A549 (cell line): ENCODE measurements at regions not wholly inside any gene's neighbourhood (a gene's known extent, or its start where the extent isn't known, plus 50 kb on each side); places are given as distances from the start of the nearest gene placed in this dataset.

Experiments used
- ATAC-seq, 2 experiments: fragments of 200-7000 bp in 1 of 2; fragments of >200 bp in 1 of 2; cut with Nextera tagmentation in 1 of 2; cut with Tn5 transposase in 1 of 2; 3 replicates each; pipeline versions ENCODE4 v1.8.0 to v1.9.1; 2018 to 2020; ENCODE audit warnings: mild to moderate bottlenecking in 1 of 2, moderate library complexity in 1 of 2
- CTCF ChIA-PET: fragments of 300-600 bp; sonication (Branson Sonifier 250); formaldehyde crosslinking; extraction: SDS; loops from one replicate; lab custom pipeline; 2021; ENCODE audit warnings: antibody characterized with exemption, inconsistent platforms; lab: Yijun Ruan, JAX
- POLR2A ChIA-PET: fragments of 350-600 bp; formaldehyde crosslinking; extraction: SDS; loops from one replicate; lab custom pipeline; 2021; ENCODE audit warnings: antibody characterized with exemption, inconsistent platforms; lab: Yijun Ruan, JAX
- DNase-seq, 2 experiments: peaks; one replicate each; pipeline versions ENCODE4 v3.0.0 to v3.0.0-alpha.2; 2011 to 2016; ENCODE audit warnings: low read depth in 1 of 2, low spot score in 1 of 2
- FAIRE-seq: peaks from 2 replicates; lab custom pipeline; 2011; peaks lifted over from hg19 to GRCh38; lab: Jason Lieb, UNC
- H3K27ac ChIP-seq, 2 experiments: fragments of >200 bp; sonication (Bioruptor Twin); formaldehyde crosslinking; 3 replicates each; pipeline ENCODE4 v1.5.1; 2016 to 2017
- H3K4me1 ChIP-seq: fragments of >200 bp; sonication (Bioruptor Twin); formaldehyde crosslinking; 3 replicates; pipeline ENCODE4 v1.6.1; 2016
- H3K4me2 ChIP-seq: fragments of >200 bp; sonication (Bioruptor Twin); formaldehyde crosslinking; 3 replicates; pipeline ENCODE4 v1.6.1; 2016
- H3K4me3 ChIP-seq: fragments of >200 bp; sonication (Bioruptor Twin); formaldehyde crosslinking; 3 replicates; pipeline ENCODE4 v1.5.1; 2016
- H3K9me3 ChIP-seq: fragments of >200 bp; sonication (Bioruptor Twin); formaldehyde crosslinking; 3 replicates; pipeline ENCODE4 v1.6.1; 2016
- CHD4 ChIP-seq: fragments of 200-600 bp; sonication (generic); IDR thresholded peaks from 2 replicates; pipeline ENCODE4 v1.6.1; 2016; ENCODE audit warnings: antibody characterized with exemption, mild to moderate bottlenecking, borderline replicate concordance
- EHF ChIP-seq: fragments of 250-450 bp; sonication (Bioruptor Pico); IDR thresholded peaks from 2 replicates; pipeline ENCODE4 v1.5.0; 2020; ENCODE audit warnings: mild to moderate bottlenecking
- ESRRA ChIP-seq: fragments of 150-350 bp; IDR thresholded peaks from 2 replicates; pipeline ENCODE4 v1.6.1; 2014; ENCODE audit warnings: mild to moderate bottlenecking, low read length, borderline replicate concordance
- FOSB ChIP-seq: fragments of 250-450 bp; sonication (Bioruptor Pico); IDR thresholded peaks from 2 replicates; pipeline ENCODE4 v1.5.0; 2020; ENCODE audit warnings: mild to moderate bottlenecking, moderate library complexity
- GATA3 ChIP-seq: IDR thresholded peaks from 2 replicates; pipeline ENCODE4 v1.6.1; 2012; ENCODE audit warnings: borderline replicate concordance
- HDAC2 ChIP-seq: fragments of 200-600 bp; sonication (generic); IDR thresholded peaks from 2 replicates; pipeline ENCODE4 v1.6.1; 2016
- HEYL ChIP-seq: fragments of 250-450 bp; sonication (Bioruptor Pico); IDR thresholded peaks from 2 replicates; pipeline ENCODE4 v1.8.0; 2021; ENCODE audit warnings: mild to moderate bottlenecking, moderate library complexity
- HOXA7 ChIP-seq: fragments of 250-450 bp; sonication (Bioruptor Pico); IDR thresholded peaks from 2 replicates; pipeline ENCODE4 v1.5.0; 2020; ENCODE audit warnings: mild to moderate bottlenecking, moderate library complexity
- HOXB5 ChIP-seq: fragments of 250-450 bp; sonication (Bioruptor Pico); IDR thresholded peaks from 2 replicates; pipeline ENCODE4 v1.5.0; 2020; ENCODE audit warnings: mild to moderate bottlenecking, moderate library complexity
- KDM1A ChIP-seq: fragments of 200-600 bp; sonication (generic); IDR thresholded peaks from 2 replicates; pipeline ENCODE4 v1.6.1; 2016; ENCODE audit warnings: low read depth, mild to moderate bottlenecking
- MAZ ChIP-seq: fragments of 150-350 bp; IDR thresholded peaks from 2 replicates; pipeline ENCODE4 v1.6.1; 2014; ENCODE audit warnings: antibody characterized with exemption, low read depth, low read length, borderline replicate concordance
- RARB ChIP-seq: fragments of 250-450 bp; sonication (Bioruptor Pico); IDR thresholded peaks from 2 replicates; pipeline ENCODE4 v1.8.0; 2021; ENCODE audit warnings: mild to moderate bottlenecking, moderate library complexity
- RNF2 ChIP-seq: fragments of 200-600 bp; sonication (generic); IDR thresholded peaks from 2 replicates; pipeline ENCODE4 v1.6.1; 2016; ENCODE audit warnings: low read depth, mild to moderate bottlenecking, antibody characterized with exemption, moderate library complexity, borderline replicate concordance
- SREBF2 ChIP-seq: fragments of 450-650 bp; IDR thresholded peaks from 2 replicates; pipeline ENCODE4 v1.6.1; 2014; ENCODE audit warnings: mild to moderate bottlenecking, moderate library complexity
- ZC3H11A ChIP-seq: fragments of 450-650 bp; IDR thresholded peaks from 2 replicates; pipeline ENCODE4 v1.6.1; 2014; ENCODE audit warnings: antibody characterized with exemption, mild to moderate bottlenecking
- ZFP36 ChIP-seq: fragments of 450-650 bp; IDR thresholded peaks from 2 replicates; pipeline ENCODE4 v1.6.1; 2014; ENCODE audit warnings: borderline replicate concordance; ENCODE audit not compliant: partially characterized antibody
- ZSCAN20 ChIP-seq: fragments of 250-450 bp; sonication (Bioruptor Pico); IDR thresholded peaks from 2 replicates; pipeline ENCODE4 v1.8.0; 2022; ENCODE audit warnings: mild to moderate bottlenecking, moderate library complexity
- WGBS: methylation state at CpG from one replicate; pipeline ENCODE4 v1.1.6; 2017; ENCODE audit errors: missing lambda C conversion rate; 5-methylcytosine and 5-hydroxymethylcytosine counted together
- TF ChIP-seq, protein P1 (sequence below): fragments of >200 bp; sonication (Bioruptor Twin); formaldehyde crosslinking; IDR thresholded peaks from 3 replicates; pipeline ENCODE4 v1.6.1; 2016
- TF ChIP-seq, protein P2 (sequence below): fragments of 200-600 bp; sonication (generic); IDR thresholded peaks from 2 replicates; pipeline ENCODE4 v1.6.1; 2016; ENCODE audit warnings: antibody characterized with exemption, mild to moderate bottlenecking, moderate library complexity
- TF ChIP-seq, protein P3 (sequence below): fragments of 250-450 bp; sonication (Bioruptor Pico); IDR thresholded peaks from 2 replicates; pipeline ENCODE4 v1.5.0; 2020; ENCODE audit warnings: low read depth, mild to moderate bottlenecking, moderate library complexity

DNA sequence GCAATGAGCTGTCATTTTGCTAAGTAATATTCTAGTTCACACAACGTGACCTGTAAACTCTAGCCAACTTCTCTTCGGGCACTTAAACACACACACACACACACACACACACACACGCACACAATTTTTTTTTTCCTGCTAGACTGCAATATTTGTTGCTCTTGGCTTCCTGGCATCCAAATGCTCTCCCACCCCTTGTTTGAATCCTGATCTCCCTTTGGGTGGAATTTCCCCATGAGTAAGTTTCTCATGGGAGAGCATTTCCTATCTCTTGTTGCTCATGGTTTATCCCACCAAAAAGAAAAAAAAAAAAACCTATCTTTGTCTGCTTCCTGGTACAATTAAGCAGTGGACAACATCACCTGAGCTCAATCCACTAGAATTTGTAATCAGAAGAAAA is 54.7 kb upstream of the TSLP start:
- Histone ChIP-seq H3K4me3 (no peak overlapping the region), H3K4me1 (no peaks in the 10 kb centered on the region), H3K4me2 (no peak overlapping the region), H3K27ac (no peak overlapping the region), H3K9me3 (no peaks in the 10 kb centered on the region)
- WGBS, result 13% methylated on average over 3 of the region's 3 CpGs
- ChIA-PET POLR2A (no interaction called here), CTCF (no interaction called here)
- DNase-seq (no peak), ATAC-seq (no peak), FAIRE-seq (no peak)
- TF ChIP-seq EHF (CRISPR knock-in tag), result no peak
- TF ChIP-seq GATA3, result no peak
- TF ChIP-seq HDAC2, result no peak
- no peak for TF ChIP-seq HEYL (CRISPR knock-in tag)
- TF ChIP-seq ZC3H11A, result no peak
- TF ChIP-seq, protein P1, sequence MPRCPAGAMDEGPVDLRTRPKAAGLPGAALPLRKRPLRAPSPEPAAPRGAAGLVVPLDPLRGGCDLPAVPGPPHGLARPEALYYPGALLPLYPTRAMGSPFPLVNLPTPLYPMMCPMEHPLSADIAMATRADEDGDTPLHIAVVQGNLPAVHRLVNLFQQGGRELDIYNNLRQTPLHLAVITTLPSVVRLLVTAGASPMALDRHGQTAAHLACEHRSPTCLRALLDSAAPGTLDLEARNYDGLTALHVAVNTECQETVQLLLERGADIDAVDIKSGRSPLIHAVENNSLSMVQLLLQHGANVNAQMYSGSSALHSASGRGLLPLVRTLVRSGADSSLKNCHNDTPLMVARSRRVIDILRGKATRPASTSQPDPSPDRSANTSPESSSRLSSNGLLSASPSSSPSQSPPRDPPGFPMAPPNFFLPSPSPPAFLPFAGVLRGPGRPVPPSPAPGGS, result no peak
- TF ChIP-seq, protein P2, sequence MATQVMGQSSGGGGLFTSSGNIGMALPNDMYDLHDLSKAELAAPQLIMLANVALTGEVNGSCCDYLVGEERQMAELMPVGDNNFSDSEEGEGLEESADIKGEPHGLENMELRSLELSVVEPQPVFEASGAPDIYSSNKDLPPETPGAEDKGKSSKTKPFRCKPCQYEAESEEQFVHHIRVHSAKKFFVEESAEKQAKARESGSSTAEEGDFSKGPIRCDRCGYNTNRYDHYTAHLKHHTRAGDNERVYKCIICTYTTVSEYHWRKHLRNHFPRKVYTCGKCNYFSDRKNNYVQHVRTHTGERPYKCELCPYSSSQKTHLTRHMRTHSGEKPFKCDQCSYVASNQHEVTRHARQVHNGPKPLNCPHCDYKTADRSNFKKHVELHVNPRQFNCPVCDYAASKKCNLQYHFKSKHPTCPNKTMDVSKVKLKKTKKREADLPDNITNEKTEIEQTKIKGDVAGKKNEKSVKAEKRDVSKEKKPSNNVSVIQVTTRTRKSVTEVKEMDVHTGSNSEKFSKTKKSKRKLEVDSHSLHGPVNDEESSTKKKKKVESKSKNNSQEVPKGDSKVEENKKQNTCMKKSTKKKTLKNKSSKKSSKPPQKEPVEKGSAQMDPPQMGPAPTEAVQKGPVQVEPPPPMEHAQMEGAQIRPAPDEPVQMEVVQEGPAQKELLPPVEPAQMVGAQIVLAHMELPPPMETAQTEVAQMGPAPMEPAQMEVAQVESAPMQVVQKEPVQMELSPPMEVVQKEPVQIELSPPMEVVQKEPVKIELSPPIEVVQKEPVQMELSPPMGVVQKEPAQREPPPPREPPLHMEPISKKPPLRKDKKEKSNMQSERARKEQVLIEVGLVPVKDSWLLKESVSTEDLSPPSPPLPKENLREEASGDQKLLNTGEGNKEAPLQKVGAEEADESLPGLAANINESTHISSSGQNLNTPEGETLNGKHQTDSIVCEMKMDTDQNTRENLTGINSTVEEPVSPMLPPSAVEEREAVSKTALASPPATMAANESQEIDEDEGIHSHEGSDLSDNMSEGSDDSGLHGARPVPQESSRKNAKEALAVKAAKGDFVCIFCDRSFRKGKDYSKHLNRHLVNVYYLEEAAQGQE, result no peak
- TF ChIP-seq ESRRA, result no peak
- no peak for TF ChIP-seq HOXB5 (CRISPR knock-in tag)
- TF ChIP-seq, all 56 proteins: peak for 0

DNA sequence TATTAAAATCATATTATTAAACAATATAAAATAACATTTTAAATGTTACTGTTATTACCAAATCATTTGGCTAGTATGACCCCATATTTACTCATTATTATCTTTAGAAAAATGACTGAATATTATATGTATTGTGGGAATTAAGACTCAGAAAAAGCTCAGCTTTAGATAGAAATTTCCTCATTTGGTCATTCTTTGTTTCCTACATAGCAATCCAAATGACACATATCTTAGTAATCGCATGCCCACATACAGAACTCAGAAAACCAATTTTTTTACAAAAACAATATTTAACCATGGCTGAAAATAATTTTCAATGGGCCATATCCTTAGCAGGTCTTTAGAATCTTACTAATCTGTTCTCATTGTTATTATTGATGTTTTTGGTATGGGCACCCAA is 53.8 kb upstream of the TSLP start:
- CTCF ChIA-PET, result no interaction called here
- H3K4me3 ChIP-seq, result no peak overlapping the region
- TF ChIP-seq MAZ (no peak), ZSCAN20 (CRISPR knock-in tag) (no peak), KDM1A (no peak), RARB (CRISPR knock-in tag) (no peak), RNF2 (no peak), SREBF2 (no peak), HOXA7 (CRISPR knock-in tag) (no peak), HEYL (CRISPR knock-in tag) (no peak), FOSB (CRISPR knock-in tag) (no peak), CHD4 (no peak), ZFP36 (no peak), ESRRA (no peak)
- TF ChIP-seq, protein P3, sequence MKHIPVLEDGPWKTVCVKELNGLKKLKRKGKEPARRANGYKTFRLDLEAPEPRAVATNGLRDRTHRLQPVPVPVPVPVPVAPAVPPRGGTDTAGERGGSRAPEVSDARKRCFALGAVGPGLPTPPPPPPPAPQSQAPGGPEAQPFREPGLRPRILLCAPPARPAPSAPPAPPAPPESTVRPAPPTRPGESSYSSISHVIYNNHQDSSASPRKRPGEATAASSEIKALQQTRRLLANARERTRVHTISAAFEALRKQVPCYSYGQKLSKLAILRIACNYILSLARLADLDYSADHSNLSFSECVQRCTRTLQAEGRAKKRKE, result no peak

More for the DNA sequence above, 53.8 kb upstream of the TSLP start:
- WGBS, result 78% methylated on average over 1 of the region's 1 CpG
- ATAC-seq (no peak), FAIRE-seq (no peak), DNase-seq (no peak)
- H3K4me1 ChIP-seq, result no peaks in the 10 kb centered on the region
- no peak overlapping the region for H3K27ac ChIP-seq
- POLR2A ChIA-PET, result no interaction called here
- no peak overlapping the region for H3K4me2 ChIP-seq
- no peaks in the 10 kb centered on the region for H3K9me3 ChIP-seq
